Spleen (tissue), 11 donors: ENCODE measurements at regions not wholly inside any gene's neighbourhood (a gene's known extent, or its start where the extent isn't known, plus 50 kb on each side); places are given as distances from the start of the nearest gene placed in this dataset.

Source experiments
- DNase-seq: peaks from one replicate; pipeline ENCODE4 v3.0.0-alpha.2; 2020
- H3K27ac ChIP-seq, 8 donors: fragments of 200-600 bp; sonication (generic) in 7 of 8; 1 replicate in 4 of 8; 2 replicates in 4 of 8; pipeline versions ENCODE4 v1.5.0 to v1.8.0; 2016 to 2021; ENCODE audit warnings: inconsistent platforms in 4 of 8, mild to moderate bottlenecking in 4 of 8, moderate library complexity in 1 of 8
- H3K27me3 ChIP-seq, 7 donors: fragments of 200-600 bp; sonication (generic) in 6 of 7; replicated peaks in 1 of 7; 1 replicate in 4 of 7; 2 replicates in 3 of 7; pipeline versions ENCODE4 v1.5.0 to v1.8.0; 2016 to 2021; ENCODE audit warnings: inconsistent platforms in 3 of 7, mild to moderate bottlenecking in 1 of 7
- H3K36me3 ChIP-seq, 6 donors: fragments of 200-600 bp; sonication (generic) in 5 of 6; 1 replicate in 4 of 6; 2 replicates in 2 of 6; pipeline versions ENCODE4 v1.5.0 to v1.8.0; 2016 to 2021; ENCODE audit warnings: inconsistent platforms in 2 of 6
- H3K4me1 ChIP-seq, 6 donors: fragments of 200-600 bp; sonication (generic) in 5 of 6; 1 replicate in 3 of 6; 2 replicates in 3 of 6; pipeline versions ENCODE4 v1.5.0 to v1.8.0; 2016 to 2021; ENCODE audit warnings: inconsistent platforms in 3 of 6
- H3K4me3 ChIP-seq, 8 donors: fragments of 200-600 bp; sonication (generic) in 7 of 8; 1 replicate in 4 of 8; 2 replicates in 4 of 8; pipeline versions ENCODE4 v1.5.0 to v1.8.0; 2016 to 2021; ENCODE audit warnings: inconsistent platforms in 4 of 8, mild to moderate bottlenecking in 4 of 8, moderate library complexity in 2 of 8
- H3K9me3 ChIP-seq, 8 donors: fragments of 200-600 bp; sonication (generic) in 7 of 8; 1 replicate in 4 of 8; 2 replicates in 4 of 8; pipeline versions ENCODE4 v1.5.0 to v1.8.0; 2016 to 2021; ENCODE audit warnings: inconsistent platforms in 4 of 8
- POLR2A ChIP-seq, 3 donors: fragments of 450-650 bp; IDR thresholded peaks; one replicate each; pipeline ENCODE4 v1.5.1; 2017; ENCODE audit warnings: antibody characterized with exemption in 3 of 3, mild to moderate bottlenecking in 1 of 3
- POLR2AphosphoS5 ChIP-seq, 3 donors: sonication (generic); formaldehyde crosslinking; IDR thresholded peaks; one replicate each; pipeline ENCODE4 v1.5.1; 2017; ENCODE audit warnings: antibody characterized with exemption in 3 of 3
- WGBS, 5 donors: extraction: QIAGEN DNeasy Blood & Tissue Kit in 3 of 5; methylation state at CpG; one replicate each; pipeline versions ENCODE4 v1.1.5 to v1.1.7; 2013 to 2018; 5-methylcytosine and 5-hydroxymethylcytosine counted together
- intact Hi-C: fragments of 100-400 bp; cut with DNase I; formaldehyde crosslinking; loops from one replicate; pipeline ENCODE4 v1.15.0; 2023; ENCODE audit warnings: low total_unique reads
- TF ChIP-seq, protein P1 (sequence below), 11 experiments: fragments of 200-600 bp in 7 of 11; fragments of 450-650 bp in 4 of 11; sonication (generic) in 4 of 11; IDR thresholded peaks in 8 of 11; conservative IDR thresholded peaks in 3 of 11; 1 replicate in 7 of 11; 2 replicates in 4 of 11; pipeline versions ENCODE4 v1.4.0 to v1.8.0; 2016 to 2021; ENCODE audit warnings: antibody characterized with exemption in 11 of 11, inconsistent platforms in 4 of 11, mild to moderate bottlenecking in 1 of 11
- donor health status: healthy with polysubstance abuse.
- donor health status: DM: no; HTN: no; CAD: no; lungs with moderate emphysema.
- donor health status: DM: no; HTN: no; CAD: no.
- donor health status: Bipolar disorder and iron deficiency.
- donor health status: healthy.
- donor health status: DM: no; HTN: no; CAD: no.
- donor health status: DM: yes; HTN: yes; CAD: no.

DNA sequence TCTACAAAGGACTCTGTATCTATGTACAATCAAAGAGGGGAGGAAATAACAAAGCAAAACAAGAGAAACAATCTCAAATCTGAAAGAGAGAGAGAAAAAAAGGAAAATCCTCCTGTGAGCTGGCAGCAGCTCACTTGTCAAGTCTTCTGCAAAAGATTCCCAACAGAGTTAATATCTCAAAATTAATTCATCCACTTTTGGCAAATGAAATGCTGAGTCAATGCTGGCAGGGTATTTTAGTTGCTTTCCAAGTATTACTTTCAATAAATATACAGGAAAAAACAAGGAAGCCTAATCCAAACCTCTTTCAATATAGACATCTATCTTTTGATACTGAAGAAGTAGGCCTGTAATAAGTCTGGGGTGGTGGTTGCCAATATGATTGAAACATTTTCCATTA lies 613.9 kb upstream of the NEGR1 start:
- H3K27me3 ChIP-seq = no peaks in the 10 kb centered on the region
- H3K9me3 ChIP-seq = no peaks in the 10 kb centered on the region
- H3K36me3 ChIP-seq = no peaks in the 10 kb centered on the region
- no peak overlapping the region for H3K27ac ChIP-seq
- DNase-seq = no peak
- H3K4me1 ChIP-seq = no peaks in the 10 kb centered on the region
- H3K4me3 ChIP-seq = no peak overlapping the region
- intact Hi-C loops = no loop called here
- TF ChIP-seq POLR2A (IDR thresholded peaks at IDR 0.05) (no peak), POLR2AphosphoS5 (IDR thresholded peaks at IDR 0.05) (no peak)
- TF ChIP-seq, protein P1, sequence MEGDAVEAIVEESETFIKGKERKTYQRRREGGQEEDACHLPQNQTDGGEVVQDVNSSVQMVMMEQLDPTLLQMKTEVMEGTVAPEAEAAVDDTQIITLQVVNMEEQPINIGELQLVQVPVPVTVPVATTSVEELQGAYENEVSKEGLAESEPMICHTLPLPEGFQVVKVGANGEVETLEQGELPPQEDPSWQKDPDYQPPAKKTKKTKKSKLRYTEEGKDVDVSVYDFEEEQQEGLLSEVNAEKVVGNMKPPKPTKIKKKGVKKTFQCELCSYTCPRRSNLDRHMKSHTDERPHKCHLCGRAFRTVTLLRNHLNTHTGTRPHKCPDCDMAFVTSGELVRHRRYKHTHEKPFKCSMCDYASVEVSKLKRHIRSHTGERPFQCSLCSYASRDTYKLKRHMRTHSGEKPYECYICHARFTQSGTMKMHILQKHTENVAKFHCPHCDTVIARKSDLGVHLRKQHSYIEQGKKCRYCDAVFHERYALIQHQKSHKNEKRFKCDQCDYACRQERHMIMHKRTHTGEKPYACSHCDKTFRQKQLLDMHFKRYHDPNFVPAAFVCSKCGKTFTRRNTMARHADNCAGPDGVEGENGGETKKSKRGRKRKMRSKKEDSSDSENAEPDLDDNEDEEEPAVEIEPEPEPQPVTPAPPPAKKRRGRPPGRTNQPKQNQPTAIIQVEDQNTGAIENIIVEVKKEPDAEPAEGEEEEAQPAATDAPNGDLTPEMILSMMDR (IDR thresholded peaks at IDR 0.05 in 8 of 11, conservative IDR thresholded peaks at IDR 0.05 in 3 of 11) = no peak

DNA sequence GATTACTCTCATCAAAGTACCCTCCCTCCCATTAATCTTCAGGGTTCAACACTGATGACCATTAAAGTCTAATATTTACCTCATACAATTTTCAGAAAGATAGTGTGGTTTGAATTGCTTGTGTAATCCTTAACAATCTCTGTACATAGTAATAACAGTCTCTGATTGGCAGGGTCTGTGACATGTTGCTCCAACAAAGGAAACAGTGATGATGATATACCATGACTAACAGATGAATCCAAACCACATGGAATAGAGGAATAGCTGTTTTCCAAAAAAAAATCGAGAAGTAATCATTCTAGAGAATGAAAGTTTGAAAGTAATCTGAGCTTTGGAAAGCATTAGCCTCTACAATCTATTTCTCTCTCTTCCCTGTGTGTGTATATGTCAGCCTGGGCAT lies 610.1 kb upstream of the NEGR1 start:
- 32 to 68% (median 51%) methylated on average over 1 of the region's 1 CpG for WGBS, 5 donors

DNA sequence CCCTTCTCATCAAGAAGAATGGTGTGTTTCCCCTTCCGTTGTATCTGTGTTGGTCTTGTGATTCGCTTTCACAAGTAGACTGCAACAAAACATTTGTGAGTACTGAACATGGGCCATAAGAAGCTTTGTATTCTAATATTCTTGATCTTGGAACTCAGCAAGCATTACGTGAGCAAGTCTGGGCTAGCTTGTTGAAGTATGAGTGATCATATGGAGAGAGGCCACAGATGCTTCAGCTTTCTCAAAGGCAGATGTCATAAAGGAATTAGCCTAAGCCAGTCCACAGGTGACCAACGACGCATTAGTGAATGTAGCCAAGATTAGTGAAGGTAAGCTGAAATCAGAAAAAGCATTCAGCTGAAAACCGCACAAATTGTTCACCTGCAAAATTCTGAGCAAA lies 609.6 kb upstream of the NEGR1 start:
- TF ChIP-seq, protein P1 (IDR thresholded peaks at IDR 0.05 in 8 of 11, conservative IDR thresholded peaks at IDR 0.05 in 3 of 11) = no peak
- TF ChIP-seq POLR2AphosphoS5 (IDR thresholded peaks at IDR 0.05) (no peak), POLR2A (IDR thresholded peaks at IDR 0.05) (no peak)
- no peaks in the 10 kb centered on the region for H3K4me1 ChIP-seq
- H3K36me3 ChIP-seq = no peaks in the 10 kb centered on the region
- H3K9me3 ChIP-seq = no peaks in the 10 kb centered on the region
- 85 to 94% (median 88%) methylated on average over 6 of the region's 6 CpGs for WGBS, 5 donors
- intact Hi-C loops = no loop called here
- H3K27ac ChIP-seq = no peak overlapping the region
- no peaks in the 10 kb centered on the region for H3K27me3 ChIP-seq
- H3K4me3 ChIP-seq = no peak overlapping the region
- no peak for DNase-seq

More for the DNA sequence above, 610.1 kb upstream of the NEGR1 start:
- Histone ChIP-seq H3K4me1 (no peaks in the 10 kb centered on the region), H3K36me3 (no peaks in the 10 kb centered on the region), H3K9me3 (no peaks in the 10 kb centered on the region), H3K4me3 (no peak overlapping the region), H3K27ac (no peak overlapping the region), H3K27me3 (no peaks in the 10 kb centered on the region)
- TF ChIP-seq, protein P1 (IDR thresholded peaks at IDR 0.05 in 8 of 11, conservative IDR thresholded peaks at IDR 0.05 in 3 of 11) = no peak
- TF ChIP-seq POLR2AphosphoS5 (IDR thresholded peaks at IDR 0.05) (no peak), POLR2A (IDR thresholded peaks at IDR 0.05) (no peak)
- intact Hi-C loops = no loop called here
- DNase-seq = no peak

DNA sequence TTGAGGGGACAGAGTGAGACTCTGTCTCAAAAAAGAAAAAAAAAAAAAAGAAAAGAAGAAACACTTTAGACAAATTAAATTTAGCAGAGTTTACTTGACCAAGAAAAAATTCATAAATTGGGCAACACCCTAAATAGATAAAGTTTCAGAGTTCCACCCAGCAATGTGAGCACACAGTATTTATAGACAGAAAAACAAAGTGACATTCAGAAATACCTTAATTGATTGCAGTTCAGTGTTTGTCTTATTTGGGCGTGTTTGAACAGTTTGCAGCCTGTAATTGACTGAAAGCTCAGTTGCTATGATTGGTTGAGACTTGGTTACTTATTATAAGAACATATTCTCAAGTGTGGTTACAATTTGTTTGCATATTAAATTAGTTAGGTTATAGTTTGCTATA lies 603.5 kb upstream of the NEGR1 start:
- intact Hi-C loops = no loop called here
- DNase-seq = no peak
- H3K27me3 ChIP-seq = no peaks in the 10 kb centered on the region
- H3K27ac ChIP-seq = no peak overlapping the region
- H3K4me3 ChIP-seq = no peak overlapping the region
- no peaks in the 10 kb centered on the region for H3K36me3 ChIP-seq
- WGBS, 5 donors = 53 to 82% (median 66%) methylated on average over 1 of the region's 1 CpG
- no peaks in the 10 kb centered on the region for H3K4me1 ChIP-seq
- peaks cover 0 to 6% (median 0%) of the 10 kb centered on the region in 8 donors for H3K9me3 ChIP-seq
- TF ChIP-seq, protein P1 (IDR thresholded peaks at IDR 0.05 in 8 of 11, conservative IDR thresholded peaks at IDR 0.05 in 3 of 11) = no peak
- TF ChIP-seq POLR2AphosphoS5 (IDR thresholded peaks at IDR 0.05) (no peak), POLR2A (IDR thresholded peaks at IDR 0.05) (no peak)
